ENCODE measurements at regions not wholly inside any gene's neighbourhood (a gene's known extent, or its start where the extent isn't known, plus 50 kb on each side); places are given as distances from the start of the nearest gene placed in this dataset.

- H3K36me3 ChIP-seq (ENCODE audit: control insufficient read depth, insufficient read depth, low read length): no peaks in the 10 kb centered on the region
These were observed 113.3 kb downstream of the MAIP1 start for GRCh38 chr2:200068642-200069041.

GRCh38 chr2:200077210-200077650, 121.8 kb downstream of the MAIP1 start:
- peak overlapping the region in 1 of 4 experiments; percentile 19 for H3K4me3 ChIP-seq (replicated peaks in 1 of 4; ENCODE audit: control extremely low read depth in 1 of 4, insufficient read depth in 1 of 4, low read depth in 3 of 4, low read length in 4 of 4)
- no peaks in the 10 kb centered on the region for H3K27me3 ChIP-seq (ENCODE audit: control insufficient read depth, insufficient read depth, low read length)
- peak; percentile 79 to 96 for DNase-seq (ENCODE audit: low read depth in 2 of 2)
- no peaks in the 10 kb centered on the region for H3K79me2 ChIP-seq (ENCODE audit: control insufficient read depth, insufficient read depth, low read length)
- H3K36me3 ChIP-seq (ENCODE audit: control insufficient read depth, insufficient read depth, low read length): no peaks in the 10 kb centered on the region
- peak overlapping the region; percentile 30 for H3K27ac ChIP-seq (ENCODE audit: insufficient read depth, low read length)
- peaks cover 2% of the 10 kb centered on the region for H3K4me1 ChIP-seq (ENCODE audit: control insufficient read depth, extremely low read depth, insufficient read depth, low read length)
- H3K4me2 ChIP-seq (ENCODE audit: extremely low read depth, insufficient read depth, low read length): peak overlapping the region; percentile 52
- no peak overlapping the region for H3K9ac ChIP-seq (ENCODE audit: insufficient read depth, low read length)
- H4K20me1 ChIP-seq (ENCODE audit: control insufficient read depth, extremely low read depth, insufficient read depth, low read length): no peaks in the 10 kb centered on the region
- TF ChIP-seq EZH2 (IDR thresholded peaks at IDR 0.05; ENCODE audit: low read length, missing control alignments): no peak
- TF ChIP-seq CTCF (conservative IDR thresholded peaks at IDR 0.05 in 1 of 2, IDR thresholded peaks at IDR 0.05 in 1 of 2; ENCODE audit: low read depth in 1 of 2, low read length in 2 of 2): no peak
- H2AFZ ChIP-seq (ENCODE audit: low read length): no peak overlapping the region
- H3K9me3 ChIP-seq (ENCODE audit: control insufficient read depth, insufficient read depth, low read depth, low read length): no peaks in the 10 kb centered on the region

More at GRCh38 chr2:200068642-200069041, 113.3 kb downstream of the MAIP1 start:
- Histone ChIP-seq H3K27ac (ENCODE audit: insufficient read depth, low read length) (no peak overlapping the region), H3K4me2 (ENCODE audit: extremely low read depth, insufficient read depth, low read length) (no peak overlapping the region), H2AFZ (ENCODE audit: low read length) (no peak overlapping the region), H3K79me2 (ENCODE audit: control insufficient read depth, insufficient read depth, low read length) (no peaks in the 10 kb centered on the region), H3K9me3 (ENCODE audit: control insufficient read depth, insufficient read depth, low read depth, low read length) (no peaks in the 10 kb centered on the region), H4K20me1 (ENCODE audit: control insufficient read depth, extremely low read depth, insufficient read depth, low read length) (no peaks in the 10 kb centered on the region), H3K4me3 (replicated peaks in 1 of 4; ENCODE audit: control extremely low read depth in 1 of 4, insufficient read depth in 1 of 4, low read depth in 3 of 4, low read length in 4 of 4) (no peak overlapping the region), H3K27me3 (ENCODE audit: control insufficient read depth, insufficient read depth, low read length) (no peaks in the 10 kb centered on the region), H3K4me1 (ENCODE audit: control insufficient read depth, extremely low read depth, insufficient read depth, low read length) (no peaks in the 10 kb centered on the region), H3K9ac (ENCODE audit: insufficient read depth, low read length) (no peak overlapping the region)
- TF ChIP-seq CTCF (conservative IDR thresholded peaks at IDR 0.05 in 1 of 2, IDR thresholded peaks at IDR 0.05 in 1 of 2; ENCODE audit: low read depth in 1 of 2, low read length in 2 of 2) (no peak), EZH2 (IDR thresholded peaks at IDR 0.05; ENCODE audit: low read length, missing control alignments) (no peak)
- no peak for DNase-seq (ENCODE audit: low read depth in 2 of 2)

GRCh38 chr2:200077838-200078237, 122.5 kb downstream of the MAIP1 start:
- TF ChIP-seq CTCF (conservative IDR thresholded peaks at IDR 0.05 in 1 of 2, IDR thresholded peaks at IDR 0.05 in 1 of 2; ENCODE audit: low read depth in 1 of 2, low read length in 2 of 2): no peak
- TF ChIP-seq EZH2 (IDR thresholded peaks at IDR 0.05; ENCODE audit: low read length, missing control alignments): no peak
- Histone ChIP-seq H3K4me2 (ENCODE audit: extremely low read depth, insufficient read depth, low read length) (no peak overlapping the region), H3K4me3 (replicated peaks in 1 of 4; ENCODE audit: control extremely low read depth in 1 of 4, insufficient read depth in 1 of 4, low read depth in 3 of 4, low read length in 4 of 4) (no peak overlapping the region), H2AFZ (ENCODE audit: low read length) (no peak overlapping the region), H3K27me3 (ENCODE audit: control insufficient read depth, insufficient read depth, low read length) (peaks cover 3% of the 10 kb centered on the region), H3K4me1 (ENCODE audit: control insufficient read depth, extremely low read depth, insufficient read depth, low read length) (peaks cover 2% of the 10 kb centered on the region), H3K9ac (ENCODE audit: insufficient read depth, low read length) (no peak overlapping the region), H4K20me1 (ENCODE audit: control insufficient read depth, extremely low read depth, insufficient read depth, low read length) (no peaks in the 10 kb centered on the region), H3K9me3 (ENCODE audit: control insufficient read depth, insufficient read depth, low read depth, low read length) (no peaks in the 10 kb centered on the region), H3K79me2 (ENCODE audit: control insufficient read depth, insufficient read depth, low read length) (no peaks in the 10 kb centered on the region), H3K27ac (ENCODE audit: insufficient read depth, low read length) (no peak overlapping the region), H3K36me3 (ENCODE audit: control insufficient read depth, insufficient read depth, low read length) (no peaks in the 10 kb centered on the region)
- DNase-seq (ENCODE audit: low read depth in 2 of 2): peak; percentile 18 to 89

Data from fibroblast of lung (primary cell).